Calu3 (cell line): ENCODE measurements at regions not wholly inside any gene's neighbourhood (a gene's known extent, or its start where the extent isn't known, plus 50 kb on each side); places are given as distances from the start of the nearest gene placed in this dataset.

Experiments
- BruUV-seq: library from RNA; stranded (reverse); fragments of 400-500 nt; replicated peaks from 2 replicates; lab custom pipeline; 2021; lab: Mats Ljungman, UMichigan
- CTCF ChIA-PET: fragments of 300-600 bp; sonication (Branson Sonifier 250); formaldehyde crosslinking; loops from one replicate; lab custom pipeline; 2022; ENCODE audit warnings: antibody characterized with exemption; lab: Charles Lee
- DNase-seq: peaks from one replicate; pipeline ENCODE4 v3.0.0; 2022
- H3K27ac Mint-ChIP-seq: one replicate; pipeline ENCODE4 v1.8.0; 2022; ENCODE audit warnings: mixed read lengths; ENCODE audit not compliant: unreplicated experiment
- H3K27me3 Mint-ChIP-seq: one replicate; pipeline ENCODE4 v1.8.0; 2022; ENCODE audit warnings: mixed read lengths; ENCODE audit not compliant: unreplicated experiment
- H3K36me3 Mint-ChIP-seq: one replicate; pipeline ENCODE4 v1.8.0; 2022; ENCODE audit warnings: mild to moderate bottlenecking, moderate library complexity, mixed read lengths; ENCODE audit not compliant: insufficient read depth, unreplicated experiment
- H3K4me1 Mint-ChIP-seq: one replicate; pipeline ENCODE4 v1.8.0; 2022; ENCODE audit warnings: mild to moderate bottlenecking, low read depth, mixed read lengths; ENCODE audit not compliant: unreplicated experiment
- H3K4me3 Mint-ChIP-seq: one replicate; pipeline ENCODE4 v1.8.0; 2022; ENCODE audit warnings: mild to moderate bottlenecking, low read depth, moderate library complexity, mixed read lengths; ENCODE audit not compliant: unreplicated experiment
- H3K9me3 Mint-ChIP-seq: one replicate; pipeline ENCODE4 v1.8.0; 2022; ENCODE audit warnings: low read depth, mixed read lengths; ENCODE audit not compliant: unreplicated experiment
- CTCF ChIP-seq: fragments of 200-600 bp; IDR thresholded peaks from one replicate; pipeline ENCODE4 v1.8.0; 2022; ENCODE audit warnings: antibody characterized with exemption; ENCODE audit not compliant: unreplicated experiment
- intact Hi-C: fragments of 100-400 bp; cut with micrococcal nuclease; formaldehyde crosslinking; loops from one replicate; pipeline ENCODE4 v1.10.0; 2022; ENCODE audit not compliant: unreplicated experiment

- Mint-ChIP-seq H3K9me3 (no peaks in the 10 kb centered on the region), H3K36me3 (no peaks in the 10 kb centered on the region), H3K4me3 (no peak overlapping the region), H3K4me1 (no peaks in the 10 kb centered on the region), H3K27me3 (peaks cover 87% of the 10 kb centered on the region), H3K27ac (no peak overlapping the region)
- no peak for TF ChIP-seq CTCF
- BruUV-seq, result no TSS peak
- intact Hi-C loops, result no loop called here
- DNase-seq, result no peak
- CTCF ChIA-PET, result interaction anchor here (0.6 kb wide), 1 partner anchor 65 kb away, joined by 5 read pairs; no protein-coding TSS in a partner anchor
These were observed 348.5 kb upstream of the PROK2 start for GRCh38 chr3:72133329-72134011.

GRCh38 chr3:72131899-72132298, 347.0 kb upstream of the PROK2 start:
- Mint-ChIP-seq H3K27ac (no peak overlapping the region), H3K27me3 (peaks cover 83% of the 10 kb centered on the region), H3K4me3 (no peak overlapping the region), H3K4me1 (no peaks in the 10 kb centered on the region), H3K36me3 (no peaks in the 10 kb centered on the region), H3K9me3 (no peaks in the 10 kb centered on the region)
- CTCF ChIA-PET, result no interaction called here
- DNase-seq, result no peak
- no TSS peak for BruUV-seq
- no peak for TF ChIP-seq CTCF
- intact Hi-C loops, result no loop called here

- intact Hi-C loops, result no loop called here
- no TSS peak for BruUV-seq
- H3K36me3 Mint-ChIP-seq, result no peaks in the 10 kb centered on the region
These were observed 345.6 kb upstream of the PROK2 start for GRCh38 chr3:72130565-72130964.

GRCh38 chr3:72129501-72130094, 344.6 kb upstream of the PROK2 start:
- intact Hi-C loops, result no loop called here
- BruUV-seq, result no TSS peak

More at GRCh38 chr3:72130565-72130964, 345.6 kb upstream of the PROK2 start:
- Mint-ChIP-seq H3K27me3 (peaks cover 75% of the 10 kb centered on the region), H3K9me3 (no peaks in the 10 kb centered on the region), H3K4me3 (no peak overlapping the region), H3K4me1 (no peaks in the 10 kb centered on the region), H3K27ac (no peak overlapping the region)
- CTCF ChIA-PET, result no interaction called here
- TF ChIP-seq CTCF, result no peak
- DNase-seq, result no peak

More at GRCh38 chr3:72129501-72130094, 344.6 kb upstream of the PROK2 start:
- Mint-ChIP-seq H3K36me3 (no peaks in the 10 kb centered on the region), H3K27ac (no peak overlapping the region), H3K27me3 (peaks cover 71% of the 10 kb centered on the region), H3K4me1 (peaks cover under 1% of the 10 kb centered on the region), H3K9me3 (no peaks in the 10 kb centered on the region), H3K4me3 (no peak overlapping the region)
- DNase-seq, result no peak
- CTCF ChIA-PET, result no interaction called here
- TF ChIP-seq CTCF, result no peak
